ENCODE measurements at regions not wholly inside any gene's neighbourhood (a gene's known extent, or its start where the extent isn't known, plus 50 kb on each side); places are given as distances from the start of the nearest gene placed in this dataset.

GRCh38 chrX:9271789-9272525, 192.9 kb upstream of the TBL1X start:
- dilution Hi-C loops (cut with HindIII; ENCODE audit: low sequenced_read_pairs, unreplicated experiment) (no loop called here), intact Hi-C loops (cut with micrococcal nuclease) (no loop called here), in situ Hi-C loops (cut with MboI; ENCODE audit: low sequenced_read_pairs) (no loop called here)
- Histone ChIP-seq H2BK5ac (ENCODE audit: low read depth, low read length, poor library complexity, severe bottlenecking) (no peak overlapping the region), H3K18ac (ENCODE audit: low read depth, low read length) (no peak overlapping the region), H3K36me3 (ENCODE audit: control insufficient read depth, insufficient read depth, low read length) (no peaks in the 10 kb centered on the region), H4K91ac (ENCODE audit: insufficient read depth, low read depth, low read length) (no peak overlapping the region), H3K9me3 (ENCODE audit: control insufficient read depth, insufficient read depth, low read length) (no peaks in the 10 kb centered on the region), H3K27me3 (ENCODE audit: control insufficient read depth, insufficient read depth, low read length) (no peaks in the 10 kb centered on the region; the same call in 1 of the 2 replicates), H3K56ac (ENCODE audit: extremely low read depth, insufficient read depth, low read length) (no peak overlapping the region), H4K20me1 (ENCODE audit: insufficient read depth, low read length) (no peaks in the 10 kb centered on the region), H3K4me2 (ENCODE audit: low read depth, low read length) (no peak overlapping the region), H3K14ac (replicated peaks; ENCODE audit: low read depth, low read length) (no peak overlapping the region), H2AFZ (replicated peaks; ENCODE audit: low read length, poor library complexity) (no peak overlapping the region), H3K9ac (ENCODE audit: low read depth, low read length) (no peak overlapping the region), H2AK9ac (replicated peaks; ENCODE audit: low read depth, low read length, poor library complexity) (no peak overlapping the region), H2BK15ac (ENCODE audit: low read depth, low read length) (no peak overlapping the region), H3K9me1 (ENCODE audit: insufficient read depth, low read length) (no peaks in the 10 kb centered on the region), H2BK20ac (ENCODE audit: low read depth, low read length) (no peak overlapping the region), H3K23ac (ENCODE audit: low read depth, low read length) (no peak overlapping the region), H3K4ac (ENCODE audit: low read depth, low read length) (no peak overlapping the region), H3K4me1 (ENCODE audit: control insufficient read depth, insufficient read depth, low read length) (no peaks in the 10 kb centered on the region), H2AK5ac (ENCODE audit: low read depth, low read length) (no peak overlapping the region), H2BK120ac (ENCODE audit: low read depth, low read length) (no peak overlapping the region), H4K8ac (ENCODE audit: low read depth in 2 of 2, low read length in 2 of 2) (no peak overlapping the region), H3K79me1 (ENCODE audit: low read depth in 1 of 2, low read length in 2 of 2) (no peaks in the 10 kb centered on the region), H3K27ac (ENCODE audit: insufficient read depth, low read length) (no peak overlapping the region), H4K5ac (ENCODE audit: low read depth, low read length) (no peak overlapping the region), H3K4me3 (ENCODE audit: insufficient read depth, low read depth, low read length) (no peak overlapping the region)
- ATAC-seq (ENCODE audit: low read depth) (no peak), DNase-seq (no peak)
- ChIA-PET CTCF (no interaction called here), POLR2A (ENCODE audit: unreplicated experiment) (no interaction called here)
- TF ChIP-seq MAZ (IDR thresholded peaks at IDR 0.05; ENCODE audit: borderline replicate concordance, low read depth, low read length): no peak
- TF ChIP-seq MAFK (IDR thresholded peaks at IDR 0.05; ENCODE audit: low read depth, low read length): no peak
- TF ChIP-seq BHLHE40 (IDR thresholded peaks at IDR 0.05; ENCODE audit: low read depth, low read length): no peak
- TF ChIP-seq SMC3 (IDR thresholded peaks at IDR 0.05; ENCODE audit: low read depth, low read length): no peak
- TF ChIP-seq RAD21 (IDR thresholded peaks at IDR 0.05; ENCODE audit: low read length): no peak
- no peak for TF ChIP-seq CEBPB (IDR thresholded peaks at IDR 0.05; ENCODE audit: low read depth, low read length)
- no peak for TF ChIP-seq ELK1 (IDR thresholded peaks at IDR 0.05; ENCODE audit: borderline replicate concordance, low read depth, low read length)
- no peak for TF ChIP-seq CTCF (conservative IDR thresholded peaks at IDR 0.05; ENCODE audit: low read depth, low read length)
- TF ChIP-seq NFE2L2 (IDR thresholded peaks at IDR 0.05; ENCODE audit: low read depth, low read length): no peak
- TF ChIP-seq FOS (IDR thresholded peaks at IDR 0.05; ENCODE audit: low read depth, low read length): no peak
- no CpG with 5 or more reads among the region's 13 CpGs for WGBS, 2 experiments (ENCODE audit: extremely low coverage in 2 of 2, insufficient read length in 1 of 2)
- no TSS peak for BruUV-seq (replicated peaks)

All from IMR-90 (cell line).